ENCODE measurements at regions not wholly inside any gene's neighbourhood (a gene's known extent, or its start where the extent isn't known, plus 50 kb on each side); places are given as distances from the start of the nearest gene placed in this dataset.

DNA sequence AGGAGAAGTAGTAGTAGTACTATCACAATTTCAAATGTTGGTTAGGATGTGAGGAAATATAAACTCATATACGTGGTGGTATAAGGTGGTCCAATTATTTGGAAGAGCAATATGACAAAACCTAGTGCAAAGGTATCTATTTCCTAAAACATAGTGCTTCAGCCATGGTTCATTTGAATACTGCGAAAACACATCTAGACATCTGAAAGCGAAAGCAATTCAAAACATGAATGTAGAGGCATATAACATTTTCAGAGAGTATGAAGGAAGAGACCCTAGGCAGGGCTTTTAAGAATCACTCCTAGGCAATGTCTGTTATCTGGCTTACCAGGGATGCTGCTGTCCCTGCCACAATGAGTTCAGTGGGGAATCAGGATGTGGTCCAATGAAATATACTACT, 1085.8 kb downstream of the TDRD15 start:
- Histone ChIP-seq H3K4me1 (no peaks in the 10 kb centered on the region), H3K36me3 (no peaks in the 10 kb centered on the region), H3K9me3 (ENCODE audit: low read depth) (no peaks in the 10 kb centered on the region), H4K20me1 (ENCODE audit: low read depth) (no peaks in the 10 kb centered on the region), H3K79me2 (ENCODE audit: low read depth) (no peaks in the 10 kb centered on the region), H3K27me3 (no peaks in the 10 kb centered on the region), H3K4me3 (no peak overlapping the region), H3K27ac (no peak overlapping the region), H2AFZ (replicated peaks) (no peak overlapping the region), H3K9ac (no peak overlapping the region), H3K4me2 (no peak overlapping the region), H3F3A (ENCODE audit: low read depth) (no peaks in the 10 kb centered on the region)
- Mint-ChIP-seq H3K27ac (no peak overlapping the region), H3K4me1 (no peaks in the 10 kb centered on the region), H3K27me3 (ENCODE audit: insufficient read depth, low read depth) (no peaks in the 10 kb centered on the region), H3K36me3 (no peaks in the 10 kb centered on the region), H3K4me3 (no peak overlapping the region), H3K9me3 (no peaks in the 10 kb centered on the region)
- DNase-seq (ENCODE audit: low spot score), result no peak
- TF ChIP-seq, protein P1, sequence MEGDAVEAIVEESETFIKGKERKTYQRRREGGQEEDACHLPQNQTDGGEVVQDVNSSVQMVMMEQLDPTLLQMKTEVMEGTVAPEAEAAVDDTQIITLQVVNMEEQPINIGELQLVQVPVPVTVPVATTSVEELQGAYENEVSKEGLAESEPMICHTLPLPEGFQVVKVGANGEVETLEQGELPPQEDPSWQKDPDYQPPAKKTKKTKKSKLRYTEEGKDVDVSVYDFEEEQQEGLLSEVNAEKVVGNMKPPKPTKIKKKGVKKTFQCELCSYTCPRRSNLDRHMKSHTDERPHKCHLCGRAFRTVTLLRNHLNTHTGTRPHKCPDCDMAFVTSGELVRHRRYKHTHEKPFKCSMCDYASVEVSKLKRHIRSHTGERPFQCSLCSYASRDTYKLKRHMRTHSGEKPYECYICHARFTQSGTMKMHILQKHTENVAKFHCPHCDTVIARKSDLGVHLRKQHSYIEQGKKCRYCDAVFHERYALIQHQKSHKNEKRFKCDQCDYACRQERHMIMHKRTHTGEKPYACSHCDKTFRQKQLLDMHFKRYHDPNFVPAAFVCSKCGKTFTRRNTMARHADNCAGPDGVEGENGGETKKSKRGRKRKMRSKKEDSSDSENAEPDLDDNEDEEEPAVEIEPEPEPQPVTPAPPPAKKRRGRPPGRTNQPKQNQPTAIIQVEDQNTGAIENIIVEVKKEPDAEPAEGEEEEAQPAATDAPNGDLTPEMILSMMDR (IDR thresholded peaks at IDR 0.05), result no peak
- TF ChIP-seq EZH2 (IDR thresholded peaks at IDR 0.05) (no peak), EZH2phosphoT487 (IDR thresholded peaks at IDR 0.05) (no peak)

DNA sequence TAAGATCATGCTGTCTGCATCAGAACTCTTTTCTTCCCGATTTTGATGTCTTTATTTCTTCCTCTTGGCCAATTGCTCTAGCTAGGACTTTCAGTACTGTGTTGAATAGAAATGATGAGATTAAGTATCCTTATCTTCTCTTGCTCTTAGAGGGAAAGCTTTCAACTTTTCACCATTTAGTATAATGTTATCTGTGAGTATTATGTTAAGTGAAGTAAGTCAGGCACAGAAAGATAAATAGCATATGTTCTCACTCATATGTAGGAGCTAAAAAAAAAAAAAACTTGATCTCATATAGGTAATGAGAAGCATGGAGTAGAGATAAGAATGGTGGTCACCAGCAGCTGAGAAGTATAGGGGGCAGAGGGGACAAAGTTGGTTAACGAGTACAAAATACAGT, 1089.5 kb downstream of the TDRD15 start:
- H3K4me2 ChIP-seq, result no peak overlapping the region
- no peaks in the 10 kb centered on the region for H3K36me3 ChIP-seq
- no peak overlapping the region for H2AFZ ChIP-seq (replicated peaks)
- Mint-ChIP-seq H3K27ac (no peak overlapping the region), H3K4me3 (no peak overlapping the region), H3K9me3 (no peaks in the 10 kb centered on the region), H3K36me3 (no peaks in the 10 kb centered on the region), H3K4me1 (no peaks in the 10 kb centered on the region), H3K27me3 (ENCODE audit: insufficient read depth, low read depth) (no peaks in the 10 kb centered on the region)
- H3K27ac ChIP-seq, result no peak overlapping the region
- TF ChIP-seq EZH2phosphoT487 (IDR thresholded peaks at IDR 0.05) (no peak), EZH2 (IDR thresholded peaks at IDR 0.05) (no peak)
- TF ChIP-seq, protein P1 (IDR thresholded peaks at IDR 0.05), result no peak
- no peaks in the 10 kb centered on the region for H3K9me3 ChIP-seq (ENCODE audit: low read depth)
- no peaks in the 10 kb centered on the region for H3K79me2 ChIP-seq (ENCODE audit: low read depth)
- H3K4me3 ChIP-seq, result no peak overlapping the region
- no peaks in the 10 kb centered on the region for H3F3A ChIP-seq (ENCODE audit: low read depth)
- H3K9ac ChIP-seq, result no peak overlapping the region
- H3K4me1 ChIP-seq, result no peaks in the 10 kb centered on the region
- H4K20me1 ChIP-seq (ENCODE audit: low read depth), result no peaks in the 10 kb centered on the region
- H3K27me3 ChIP-seq, result no peaks in the 10 kb centered on the region
- DNase-seq (ENCODE audit: low spot score), result no peak

DNA sequence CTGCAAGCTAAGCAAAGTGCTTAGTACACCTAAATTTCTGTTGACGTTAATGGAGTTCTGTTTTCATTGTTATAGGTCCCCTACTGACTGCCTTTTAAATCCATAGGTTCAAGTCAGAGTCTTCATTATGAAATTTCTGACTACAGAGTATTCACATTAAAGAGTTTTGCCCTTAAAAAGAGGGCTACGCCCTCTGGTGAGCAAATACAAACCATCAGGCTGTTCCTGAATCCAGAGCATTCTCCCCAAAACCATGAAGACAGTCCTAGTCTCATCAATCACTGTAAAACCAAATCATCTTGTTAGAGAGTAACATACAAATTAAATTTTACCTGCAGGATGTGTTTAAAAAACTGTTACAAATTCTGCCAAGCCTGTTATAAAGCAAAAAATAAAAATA, 1091.7 kb downstream of the TDRD15 start:
- Histone ChIP-seq H3K9me3 (ENCODE audit: low read depth) (no peaks in the 10 kb centered on the region), H3K4me2 (no peak overlapping the region), H3K4me3 (no peak overlapping the region), H2AFZ (replicated peaks) (no peak overlapping the region), H3K9ac (no peak overlapping the region), H3K4me1 (no peaks in the 10 kb centered on the region), H3F3A (ENCODE audit: low read depth) (no peaks in the 10 kb centered on the region), H3K27ac (no peak overlapping the region), H3K79me2 (ENCODE audit: low read depth) (no peaks in the 10 kb centered on the region), H3K27me3 (no peaks in the 10 kb centered on the region), H3K36me3 (no peaks in the 10 kb centered on the region), H4K20me1 (ENCODE audit: low read depth) (no peaks in the 10 kb centered on the region)
- Mint-ChIP-seq H3K27ac (no peak overlapping the region), H3K36me3 (no peaks in the 10 kb centered on the region), H3K4me1 (no peaks in the 10 kb centered on the region), H3K27me3 (ENCODE audit: insufficient read depth, low read depth) (no peaks in the 10 kb centered on the region), H3K9me3 (no peaks in the 10 kb centered on the region), H3K4me3 (no peak overlapping the region)
- no peak for DNase-seq (ENCODE audit: low spot score)
- TF ChIP-seq EZH2 (IDR thresholded peaks at IDR 0.05) (no peak), EZH2phosphoT487 (IDR thresholded peaks at IDR 0.05) (no peak)
- TF ChIP-seq, protein P1 (IDR thresholded peaks at IDR 0.05), result peak; percentile 34

- Histone ChIP-seq H3K4me1 (no peaks in the 10 kb centered on the region), H3K27me3 (no peaks in the 10 kb centered on the region), H3K4me2 (no peak overlapping the region), H3K9ac (no peak overlapping the region), H3F3A (ENCODE audit: low read depth) (no peaks in the 10 kb centered on the region), H3K36me3 (no peaks in the 10 kb centered on the region), H3K79me2 (ENCODE audit: low read depth) (no peaks in the 10 kb centered on the region), H3K27ac (no peak overlapping the region), H3K4me3 (no peak overlapping the region), H2AFZ (replicated peaks) (no peak overlapping the region), H4K20me1 (ENCODE audit: low read depth) (no peaks in the 10 kb centered on the region), H3K9me3 (ENCODE audit: low read depth) (no peaks in the 10 kb centered on the region)
- H3K27me3 Mint-ChIP-seq (ENCODE audit: insufficient read depth, low read depth), result no peaks in the 10 kb centered on the region
- DNase-seq (ENCODE audit: low spot score), result no peak
- no peak overlapping the region for H3K4me3 Mint-ChIP-seq
- no peaks in the 10 kb centered on the region for H3K36me3 Mint-ChIP-seq
- peaks cover under 1% of the 10 kb centered on the region for H3K9me3 Mint-ChIP-seq
- no peaks in the 10 kb centered on the region for H3K4me1 Mint-ChIP-seq
- no peak for TF ChIP-seq EZH2phosphoT487 (IDR thresholded peaks at IDR 0.05)
- TF ChIP-seq, protein P1 (IDR thresholded peaks at IDR 0.05), result no peak
- no peak for TF ChIP-seq EZH2 (IDR thresholded peaks at IDR 0.05)
- H3K27ac Mint-ChIP-seq, result no peak overlapping the region
These were observed 1094.1 kb downstream of the TDRD15 start for GRCh38 chr2:22217881-22218280.
